Stimulated activated naive B cell treated with anti-CD40 and anti-IgM and Interleukin-4, amounts not matched to agents 10 μg/mL and 1 μg/mL and 100 μg/mL, for 72 hours (primary cell): ENCODE measurements at regions not wholly inside any gene's neighbourhood (a gene's known extent, or its start where the extent isn't known, plus 50 kb on each side); places are given as distances from the start of the nearest gene placed in this dataset.

Experiments
- ATAC-seq, 2 donors: fragments of 150-1000 bp; cut with Tn5 transposase; replicated peaks; 2 replicates each; pipeline ENCODE4 v1.10.0; 2021; ENCODE audit warnings: moderate library complexity in 1 of 2
- DNase-seq: peaks from one replicate; pipeline ENCODE4 v3.0.0; 2021
- H3K27ac Mint-ChIP-seq: one replicate; pipeline ENCODE4 v1.8.0; 2022; ENCODE audit warnings: mild to moderate bottlenecking, mixed read lengths
- H3K27me3 Mint-ChIP-seq, 2 donors: one replicate each; pipeline ENCODE4 v1.8.0; 2022; ENCODE audit warnings: mixed read lengths in 2 of 2
- H3K36me3 Mint-ChIP-seq, 2 donors: one replicate each; pipeline ENCODE4 v1.8.0; 2022; ENCODE audit warnings: mixed read lengths in 2 of 2, mild to moderate bottlenecking in 1 of 2
- H3K4me1 Mint-ChIP-seq, 2 donors: one replicate each; pipeline ENCODE4 v1.8.0; 2022; ENCODE audit warnings: mixed read lengths in 2 of 2, mild to moderate bottlenecking in 1 of 2
- H3K4me3 Mint-ChIP-seq, 2 donors: one replicate each; pipeline ENCODE4 v1.8.0; 2022; ENCODE audit warnings: mild to moderate bottlenecking in 2 of 2, mixed read lengths in 2 of 2, moderate library complexity in 1 of 2
- H3K9me3 Mint-ChIP-seq, 2 donors: one replicate each; pipeline ENCODE4 v1.8.0; 2022; ENCODE audit warnings: mixed read lengths in 2 of 2, mild to moderate bottlenecking in 1 of 2

- Mint-ChIP-seq H3K27ac (no peak overlapping the region), H3K9me3 (peaks cover 1 to 3% of the 10 kb centered on the region in 2 donors), H3K27me3 (peaks cover 0 to 13% of the 10 kb centered on the region in 2 donors), H3K4me3 (no peak overlapping the region), H3K4me1 (no peaks in the 10 kb centered on the region), H3K36me3 (no peaks in the 10 kb centered on the region)
- DNase-seq (no peak), ATAC-seq (no peak)
Measured at GRCh38 chr20:22775256-22775655, 190.9 kb upstream of the FOXA2 start.

- no peaks in the 10 kb centered on the region for H3K36me3 Mint-ChIP-seq
- DNase-seq: no peak
- no peaks in the 10 kb centered on the region for H3K4me1 Mint-ChIP-seq
- peaks cover 1 to 3% of the 10 kb centered on the region in 2 donors for H3K9me3 Mint-ChIP-seq
- no peak overlapping the region for H3K27ac Mint-ChIP-seq
- H3K4me3 Mint-ChIP-seq: no peak overlapping the region
- ATAC-seq: no peak
- peaks cover 0 to 13% of the 10 kb centered on the region in 2 donors for H3K27me3 Mint-ChIP-seq
Measured at GRCh38 chr20:22775671-22776139, 191.3 kb upstream of the FOXA2 start.

GRCh38 chr20:22776369-22776768 lies 192.0 kb upstream of the FOXA2 start:
- no peaks in the 10 kb centered on the region for H3K36me3 Mint-ChIP-seq
- DNase-seq (no peak), ATAC-seq (no peak)
- peaks cover 0 to 7% of the 10 kb centered on the region in 2 donors for H3K27me3 Mint-ChIP-seq
- H3K4me3 Mint-ChIP-seq: no peak overlapping the region
- no peaks in the 10 kb centered on the region for H3K4me1 Mint-ChIP-seq
- peaks cover 1 to 3% of the 10 kb centered on the region in 2 donors for H3K9me3 Mint-ChIP-seq
- H3K27ac Mint-ChIP-seq: no peak overlapping the region

GRCh38 chr20:22779878-22780277 lies 195.5 kb upstream of the FOXA2 start:
- Mint-ChIP-seq H3K4me3 (no peak overlapping the region), H3K27ac (no peak overlapping the region), H3K36me3 (no peaks in the 10 kb centered on the region), H3K9me3 (peaks cover 1 to 3% of the 10 kb centered on the region in 2 donors), H3K4me1 (no peaks in the 10 kb centered on the region), H3K27me3 (no peaks in the 10 kb centered on the region)
- DNase-seq (no peak), ATAC-seq (no peak)

GRCh38 chr20:22781869-22782268 lies 197.5 kb upstream of the FOXA2 start:
- no peak for ATAC-seq

GRCh38 chr20:22789676-22790075 lies 205.3 kb upstream of the FOXA2 start:
- ATAC-seq (no peak), DNase-seq (no peak)
- Mint-ChIP-seq H3K27me3 (peaks cover 9 to 10% of the 10 kb centered on the region in 2 donors), H3K27ac (no peak overlapping the region), H3K4me3 (no peak overlapping the region), H3K9me3 (no peaks in the 10 kb centered on the region), H3K36me3 (no peaks in the 10 kb centered on the region), H3K4me1 (no peaks in the 10 kb centered on the region)

More at GRCh38 chr20:22781869-22782268, 197.5 kb upstream of the FOXA2 start:
- Mint-ChIP-seq H3K4me1 (no peaks in the 10 kb centered on the region), H3K36me3 (no peaks in the 10 kb centered on the region), H3K4me3 (no peak overlapping the region), H3K27ac (no peak overlapping the region), H3K27me3 (peaks cover 9 to 10% of the 10 kb centered on the region in 2 donors), H3K9me3 (no peaks in the 10 kb centered on the region)
- DNase-seq: no peak

- no peaks in the 10 kb centered on the region for H3K9me3 Mint-ChIP-seq
- ATAC-seq (no peak), DNase-seq (no peak)
- H3K27ac Mint-ChIP-seq: no peak overlapping the region
- H3K4me3 Mint-ChIP-seq: no peak overlapping the region
- H3K4me1 Mint-ChIP-seq: no peaks in the 10 kb centered on the region
- peaks cover 3 to 4% of the 10 kb centered on the region in 2 donors for H3K27me3 Mint-ChIP-seq
- no peaks in the 10 kb centered on the region for H3K36me3 Mint-ChIP-seq
Measured at GRCh38 chr20:22791396-22791795, 207.0 kb upstream of the FOXA2 start.

GRCh38 chr20:22791877-22792525 lies 207.6 kb upstream of the FOXA2 start:
- Mint-ChIP-seq H3K9me3 (peaks cover 0 to under 1% of the 10 kb centered on the region in 2 donors), H3K4me3 (no peak overlapping the region), H3K27ac (no peak overlapping the region), H3K36me3 (no peaks in the 10 kb centered on the region), H3K4me1 (no peaks in the 10 kb centered on the region), H3K27me3 (no peaks in the 10 kb centered on the region)
- ATAC-seq (no peak), DNase-seq (no peak)

GRCh38 chr20:22794200-22794599 lies 209.8 kb upstream of the FOXA2 start:
- H3K4me1 Mint-ChIP-seq: no peaks in the 10 kb centered on the region
- no peak overlapping the region for H3K4me3 Mint-ChIP-seq
- peaks cover 1 to 3% of the 10 kb centered on the region in 2 donors for H3K9me3 Mint-ChIP-seq
- no peak for ATAC-seq
- no peak overlapping the region for H3K27ac Mint-ChIP-seq
- no peak for DNase-seq
- no peaks in the 10 kb centered on the region for H3K36me3 Mint-ChIP-seq
- H3K27me3 Mint-ChIP-seq: no peaks in the 10 kb centered on the region

- no peaks in the 10 kb centered on the region for H3K4me1 Mint-ChIP-seq
- H3K36me3 Mint-ChIP-seq: no peaks in the 10 kb centered on the region
- ATAC-seq: no peak
- no peak for DNase-seq
- H3K27me3 Mint-ChIP-seq: no peaks in the 10 kb centered on the region
- H3K9me3 Mint-ChIP-seq: peaks cover 1 to 3% of the 10 kb centered on the region in 2 donors
- no peak overlapping the region for H3K4me3 Mint-ChIP-seq
- no peak overlapping the region for H3K27ac Mint-ChIP-seq
Measured at GRCh38 chr20:22795433-22795832, 211.1 kb upstream of the FOXA2 start.

GRCh38 chr20:22795871-22796270 lies 211.5 kb upstream of the FOXA2 start:
- ATAC-seq (no peak), DNase-seq (no peak)
- H3K4me3 Mint-ChIP-seq: no peak overlapping the region
- H3K9me3 Mint-ChIP-seq: peaks cover 1 to 3% of the 10 kb centered on the region in 2 donors
- H3K27me3 Mint-ChIP-seq: no peaks in the 10 kb centered on the region
- no peaks in the 10 kb centered on the region for H3K4me1 Mint-ChIP-seq
- no peak overlapping the region for H3K27ac Mint-ChIP-seq
- H3K36me3 Mint-ChIP-seq: no peaks in the 10 kb centered on the region

GRCh38 chr20:22796469-22797077 lies 212.2 kb upstream of the FOXA2 start:
- ATAC-seq: no peak
- H3K4me1 Mint-ChIP-seq: no peaks in the 10 kb centered on the region

GRCh38 chr20:22797103-22797502 lies 212.7 kb upstream of the FOXA2 start:
- ATAC-seq (no peak), DNase-seq (no peak)
- peaks cover 1 to 3% of the 10 kb centered on the region in 2 donors for H3K9me3 Mint-ChIP-seq
- H3K27me3 Mint-ChIP-seq: peaks cover 0 to under 1% of the 10 kb centered on the region in 2 donors
- H3K4me3 Mint-ChIP-seq: no peak overlapping the region
- H3K4me1 Mint-ChIP-seq: no peaks in the 10 kb centered on the region
- no peak overlapping the region for H3K27ac Mint-ChIP-seq
- no peaks in the 10 kb centered on the region for H3K36me3 Mint-ChIP-seq

More at GRCh38 chr20:22796469-22797077, 212.2 kb upstream of the FOXA2 start:
- Mint-ChIP-seq H3K27ac (no peak overlapping the region), H3K27me3 (no peaks in the 10 kb centered on the region), H3K36me3 (no peaks in the 10 kb centered on the region), H3K4me3 (no peak overlapping the region), H3K9me3 (peaks cover 1 to 3% of the 10 kb centered on the region in 2 donors)
- no peak for DNase-seq

GRCh38 chr20:22799687-22800086 lies 215.3 kb upstream of the FOXA2 start:
- DNase-seq (no peak), ATAC-seq (no peak)
- no peaks in the 10 kb centered on the region for H3K4me1 Mint-ChIP-seq
- H3K27me3 Mint-ChIP-seq: peaks cover 0 to 5% of the 10 kb centered on the region in 2 donors
- no peaks in the 10 kb centered on the region for H3K36me3 Mint-ChIP-seq
- no peak overlapping the region for H3K4me3 Mint-ChIP-seq
- no peak overlapping the region for H3K27ac Mint-ChIP-seq
- peaks cover 1 to 3% of the 10 kb centered on the region in 2 donors for H3K9me3 Mint-ChIP-seq

- Mint-ChIP-seq H3K27ac (no peak overlapping the region), H3K4me3 (no peak overlapping the region), H3K9me3 (peaks cover 1 to 3% of the 10 kb centered on the region in 2 donors), H3K4me1 (no peaks in the 10 kb centered on the region), H3K36me3 (no peaks in the 10 kb centered on the region), H3K27me3 (peaks cover 0 to 9% of the 10 kb centered on the region in 2 donors)
- ATAC-seq: no peak
- DNase-seq: no peak
Measured at GRCh38 chr20:22800129-22800528, 215.8 kb upstream of the FOXA2 start.
